Ishikawa (cell line): ENCODE measurements at regions not wholly inside any gene's neighbourhood (a gene's known extent, or its start where the extent isn't known, plus 50 kb on each side); places are given as distances from the start of the nearest gene placed in this dataset.

Source experiments
- REST ChIP-seq: IDR thresholded peaks from 2 replicates; pipeline ENCODE4 v1.6.1; 2012; ENCODE audit warnings: low read depth, mild to moderate bottlenecking
- TAF1 ChIP-seq: IDR thresholded peaks from 2 replicates; pipeline ENCODE4 v1.6.1; 2012; ENCODE audit warnings: low read depth, mild to moderate bottlenecking
- USF1 ChIP-seq: IDR thresholded peaks from 2 replicates; pipeline ENCODE4 v1.6.1; 2012
- ZBTB7A ChIP-seq: IDR thresholded peaks from 2 replicates; pipeline ENCODE4 v1.6.1; 2012; ENCODE audit warnings: low read depth

- no peak for TF ChIP-seq REST
- no peak for TF ChIP-seq USF1
- TF ChIP-seq TAF1: no peak
- TF ChIP-seq ZBTB7A: no peak
Observed at GRCh38 chr2:16016282-16016681, 75.9 kb downstream of the MYCN start.
